ENCODE measurements at regions not wholly inside any gene's neighbourhood (a gene's known extent, or its start where the extent isn't known, plus 50 kb on each side); places are given as distances from the start of the nearest gene placed in this dataset.

- TF ChIP-seq CTCF (IDR thresholded peaks at IDR 0.05), result no peak
- no peak for TF ChIP-seq POLR2A (IDR thresholded peaks at IDR 0.05)
- TF ChIP-seq POLR2AphosphoS5 (IDR thresholded peaks at IDR 0.05), result no peak
Observed at GRCh38 chr12:24088751-24089509, 139.5 kb upstream of the SOX5 start.

Measured in breast epithelium (tissue), 3 donors.